NCI-H146 (cell line): ENCODE measurements at regions not wholly inside any gene's neighbourhood (a gene's known extent, or its start where the extent isn't known, plus 50 kb on each side); places are given as distances from the start of the nearest gene placed in this dataset.
"Not testable (repeated sequence)": the region's sequence is repeated elsewhere in the genome, so short reads cannot be mapped to it uniquely, and the experiment has no call there.

ENCODE experiments used
- DNase-seq: peaks from one replicate; lab custom pipeline; 2025; lab: John Stamatoyannopoulos, UW

DNA sequence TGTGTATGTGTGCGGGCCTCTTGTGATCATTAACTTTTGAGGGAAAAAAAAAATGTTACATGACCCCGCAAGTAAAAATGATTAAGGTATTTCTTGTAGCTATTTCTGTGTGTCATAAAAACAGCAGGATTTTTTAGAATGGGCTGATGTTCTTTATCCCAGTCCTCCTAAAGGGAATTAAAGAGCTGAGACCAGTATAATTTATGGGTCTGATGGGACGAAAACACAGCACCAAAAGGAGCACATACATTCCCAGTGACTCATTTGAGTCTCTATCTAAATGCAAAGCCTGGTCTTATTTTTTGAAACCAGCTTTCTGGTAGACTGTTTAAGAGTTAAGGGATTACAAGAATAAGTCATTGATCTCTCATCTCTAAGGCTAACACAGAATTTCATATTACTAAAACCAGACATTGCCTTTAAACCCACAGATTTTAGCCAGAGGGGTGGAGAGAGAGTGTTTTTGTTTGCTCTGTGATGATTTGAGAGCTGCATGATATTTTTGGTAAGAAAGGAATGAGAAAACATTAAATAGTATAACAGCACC lies 342.3 kb upstream of the EPHA4 start:
- DNase-seq = no peak

- peak; percentile 9 for DNase-seq
These were observed 339.8 kb upstream of the EPHA4 start for GRCh38 chr2:221911890-221912289.

DNA sequence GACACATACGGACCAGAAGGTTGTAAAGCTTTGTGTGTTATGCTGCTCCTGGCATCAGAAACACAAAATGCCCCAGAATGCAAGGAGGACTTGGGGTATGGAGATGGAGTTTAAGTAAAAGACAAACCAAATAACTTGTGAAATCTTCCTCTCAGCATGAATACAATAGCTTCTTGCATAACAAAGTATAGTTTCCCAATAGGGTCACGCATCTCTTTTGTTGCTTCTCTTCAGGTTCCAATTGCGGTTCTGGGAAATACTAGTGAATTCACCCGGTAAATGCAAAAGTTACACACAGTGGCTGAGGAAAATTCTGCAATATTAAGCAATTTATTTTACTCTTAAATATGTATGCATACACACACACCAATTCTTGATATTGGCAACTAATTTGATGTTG lies 339.2 kb upstream of the EPHA4 start:
- no peak for DNase-seq

GRCh38 chr2:221908518-221908917 lies 336.4 kb upstream of the EPHA4 start:
- no peak for DNase-seq

GRCh38 chr2:221897718-221898117 lies 325.6 kb upstream of the EPHA4 start:
- DNase-seq = no peak

DNA sequence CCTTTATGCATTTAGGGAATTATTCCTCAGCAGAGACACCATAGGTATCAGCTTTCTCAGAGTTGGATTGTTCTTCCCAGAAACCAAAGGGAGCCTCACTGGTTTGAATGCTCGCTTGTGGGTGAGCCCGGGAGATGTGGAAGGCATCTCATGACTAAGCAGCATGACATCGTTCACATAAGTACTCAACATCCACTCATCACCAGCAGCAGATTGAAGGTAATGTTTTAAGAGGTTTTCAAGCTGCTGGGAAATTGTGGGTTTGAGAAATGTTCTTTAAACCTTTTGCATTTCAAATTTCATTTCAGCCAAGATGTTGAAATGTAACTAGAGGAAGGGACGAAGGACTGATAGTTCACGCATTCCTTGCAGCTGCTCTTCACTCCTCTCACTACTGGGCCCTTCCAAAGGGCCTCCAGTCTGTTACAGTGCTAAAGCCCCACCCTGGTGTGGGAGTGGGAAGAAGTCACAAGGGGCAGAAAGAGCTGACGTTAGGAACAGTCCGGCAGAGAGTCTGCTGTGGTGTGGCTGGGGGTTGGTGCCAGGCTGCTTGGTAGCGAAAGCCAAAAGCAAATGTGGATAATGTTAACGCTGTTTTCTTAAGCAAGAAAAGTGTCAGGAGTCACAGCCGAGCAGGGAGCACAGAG lies 324.5 kb upstream of the EPHA4 start:
- DNase-seq = no peak

- no peak for DNase-seq
These were observed 323.4 kb upstream of the EPHA4 start for GRCh38 chr2:221895366-221896121.

DNA sequence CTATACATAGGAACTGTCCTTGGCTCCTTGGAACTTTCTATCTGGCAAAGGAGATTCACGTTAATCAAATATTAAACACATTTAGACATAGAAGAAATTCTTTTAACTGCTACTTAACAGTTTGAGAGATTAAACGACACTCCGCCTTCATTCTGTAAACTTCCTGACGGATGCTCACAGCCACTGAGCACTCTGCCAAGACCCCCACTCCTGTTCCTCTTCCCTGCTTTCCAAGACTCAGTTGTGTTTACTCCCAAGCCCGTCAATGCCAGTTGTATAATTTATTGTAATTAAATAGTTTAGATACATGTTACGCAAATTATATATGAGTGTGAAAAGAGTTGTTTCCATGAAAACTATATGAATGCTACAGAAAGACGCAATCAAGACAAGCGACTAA lies 321.4 kb upstream of the EPHA4 start:
- DNase-seq = no peak

DNA sequence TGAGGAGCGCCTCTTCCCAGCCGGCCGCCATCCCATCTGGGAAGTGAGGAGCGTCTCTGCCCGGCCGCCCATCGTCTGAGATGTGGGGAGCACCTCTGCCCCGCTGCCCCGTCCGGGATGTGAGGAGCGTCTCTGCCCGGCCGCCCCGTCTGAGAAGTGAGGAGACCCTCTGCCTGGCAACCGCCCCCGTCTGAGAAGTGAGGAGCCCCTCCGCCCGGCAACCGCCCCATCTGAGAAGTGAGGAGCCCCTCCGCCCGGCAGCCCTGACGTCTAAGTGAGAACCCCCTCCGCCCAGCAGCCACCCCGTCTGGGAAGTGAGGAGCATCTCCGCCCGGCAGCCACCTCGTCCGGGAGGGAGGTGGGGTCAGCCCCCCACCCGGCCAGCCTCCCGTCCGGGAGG lies 319.9 kb upstream of the EPHA4 start:
- not testable (repeated sequence) for DNase-seq

DNA sequence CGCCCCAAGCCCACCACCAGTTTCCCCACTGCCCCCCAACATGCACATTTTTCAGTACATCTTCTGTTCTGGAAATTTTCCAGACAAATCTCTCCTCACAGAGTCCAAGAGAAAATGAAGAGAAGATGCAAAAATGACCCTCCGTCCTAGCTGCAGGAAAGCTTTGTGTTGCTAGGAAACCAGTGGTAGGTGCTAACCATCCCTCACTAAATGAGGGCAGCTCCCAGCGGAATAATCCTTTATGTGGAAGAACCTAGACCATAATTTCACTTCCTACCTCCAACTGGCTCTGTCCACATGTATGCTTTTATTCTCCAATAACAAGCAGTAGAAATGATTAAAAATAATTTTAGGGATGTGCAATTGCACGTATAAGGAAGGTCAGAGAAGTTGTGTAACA lies 311.9 kb upstream of the EPHA4 start:
- no peak for DNase-seq

DNA sequence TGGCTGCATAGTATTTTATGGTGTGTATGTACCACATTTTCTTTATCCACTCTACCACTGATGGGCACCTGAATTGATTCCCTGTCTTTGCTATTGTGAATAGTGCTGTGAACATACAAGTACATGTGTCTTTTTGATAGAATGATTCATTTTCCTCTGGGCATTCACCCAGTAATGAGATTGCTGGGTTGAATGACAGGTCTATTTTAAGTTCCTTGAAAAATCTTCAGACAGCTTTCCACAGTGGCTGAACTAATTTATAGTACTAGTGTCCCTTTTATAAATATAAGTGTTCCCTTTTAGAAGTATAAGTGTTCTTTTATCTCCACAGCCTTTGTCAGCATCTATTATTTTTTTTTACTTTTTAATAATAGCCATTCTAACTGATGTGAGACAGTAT lies 303.9 kb upstream of the EPHA4 start:
- DNase-seq = no peak

- no peak for DNase-seq
These were observed 302.3 kb upstream of the EPHA4 start for GRCh38 chr2:221874444-221874843.

- DNase-seq = no peak
These were observed 285.6 kb upstream of the EPHA4 start for GRCh38 chr2:221857719-221858118.

DNA sequence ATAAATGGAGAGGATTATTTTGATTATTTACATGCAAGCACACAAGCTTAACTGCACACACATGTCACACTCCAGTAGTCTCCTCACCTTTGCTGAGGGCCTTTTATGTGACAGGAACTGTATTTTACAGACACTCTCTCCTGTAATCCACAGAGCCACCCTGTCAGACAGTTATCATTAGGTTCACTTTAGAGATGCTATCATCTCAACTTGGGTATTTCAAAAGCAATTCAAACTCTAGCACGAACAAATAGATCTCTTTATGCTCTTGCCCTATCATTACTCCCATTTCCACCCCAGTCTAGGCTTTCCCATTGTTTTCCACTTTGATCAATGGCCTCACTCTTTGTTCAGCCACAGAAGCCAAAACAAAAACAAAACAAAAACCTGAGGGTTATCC lies 281.2 kb upstream of the EPHA4 start:
- DNase-seq = no peak

DNA sequence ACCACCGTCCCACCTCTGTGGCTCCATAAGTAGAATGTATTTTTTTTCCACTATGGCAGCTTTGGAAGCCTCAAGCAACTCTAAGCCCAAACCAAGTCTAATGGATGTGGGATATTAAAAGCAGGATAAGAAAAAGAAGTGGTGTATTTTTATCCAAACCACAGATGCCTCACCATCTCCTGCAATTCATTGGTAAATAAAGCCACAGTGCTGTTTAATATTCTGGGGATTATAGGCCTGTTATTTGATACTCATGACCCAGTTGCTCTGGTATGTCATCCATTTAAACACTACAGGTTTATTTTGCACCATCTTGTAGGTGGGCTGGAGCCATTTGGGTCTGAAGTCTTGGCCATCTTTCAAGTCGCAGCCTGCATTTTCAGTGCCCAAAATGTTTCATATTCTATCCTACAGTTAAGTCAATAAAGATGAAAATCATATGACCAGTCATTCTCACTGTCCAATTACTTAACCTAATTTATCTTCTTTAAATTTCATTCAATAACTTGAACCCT lies 279.5 kb upstream of the EPHA4 start:
- DNase-seq = no peak

DNA sequence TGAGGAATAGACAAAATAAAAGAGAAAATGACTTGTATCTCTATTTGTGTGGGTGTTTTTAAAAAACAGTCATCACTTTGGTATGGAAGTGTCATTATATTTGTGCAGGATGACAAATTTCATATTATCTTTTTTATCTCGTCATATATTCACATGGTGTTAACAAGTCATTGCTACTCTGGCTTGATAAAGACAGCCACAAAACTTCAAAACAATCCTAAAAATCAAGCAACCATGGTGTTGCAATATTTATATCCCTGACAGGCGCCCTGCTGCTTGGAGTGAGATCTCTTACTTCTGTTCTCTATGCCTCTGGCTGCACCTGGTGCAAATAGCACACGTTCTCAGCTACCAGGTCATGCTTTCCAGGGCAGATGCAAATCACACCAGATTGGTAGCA lies 278.0 kb upstream of the EPHA4 start:
- no peak for DNase-seq

- DNase-seq = no peak
These were observed 276.2 kb upstream of the EPHA4 start for GRCh38 chr2:221848286-221848685.

DNA sequence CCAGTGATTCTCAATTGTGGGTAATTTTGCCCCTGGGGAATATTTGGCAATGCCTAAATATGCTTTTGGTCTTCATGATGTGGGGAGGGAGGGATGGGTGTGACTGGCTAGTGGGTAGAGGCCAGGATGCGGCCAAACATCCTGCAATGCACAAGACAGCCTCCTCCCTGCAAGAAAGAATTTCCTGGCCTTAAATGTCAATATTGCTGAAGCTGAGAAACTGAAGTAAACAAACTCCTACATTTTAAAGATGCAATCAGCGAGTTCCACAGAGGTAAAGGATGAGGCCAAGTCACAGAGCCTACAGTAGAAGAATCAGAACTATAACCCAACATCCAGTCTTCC lies 272.9 kb upstream of the EPHA4 start:
- no peak for DNase-seq

- DNase-seq = no peak
These were observed 272.3 kb upstream of the EPHA4 start for GRCh38 chr2:221844212-221845020.

DNA sequence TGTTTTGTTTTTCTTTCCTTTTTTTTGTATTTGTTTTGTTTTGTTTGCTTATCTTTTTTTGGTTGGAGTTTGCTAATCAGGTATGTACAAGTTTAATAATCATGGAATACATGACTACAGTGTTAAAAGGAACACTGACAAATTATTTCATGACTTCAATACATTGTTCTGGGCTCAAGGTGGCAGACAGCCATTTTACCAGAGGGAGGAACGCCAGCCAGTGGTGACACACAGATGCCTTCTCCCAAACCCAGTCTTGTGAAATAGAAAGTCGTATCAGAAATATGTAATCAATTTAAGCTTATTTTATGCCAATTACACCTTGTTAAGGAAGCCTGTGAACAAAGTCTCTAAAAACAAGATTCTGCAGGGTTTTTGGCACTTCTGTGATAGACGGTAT lies 264.0 kb upstream of the EPHA4 start:
- no peak for DNase-seq

- DNase-seq = peak; percentile 8
These were observed 261.9 kb upstream of the EPHA4 start for GRCh38 chr2:221833966-221834365.

DNA sequence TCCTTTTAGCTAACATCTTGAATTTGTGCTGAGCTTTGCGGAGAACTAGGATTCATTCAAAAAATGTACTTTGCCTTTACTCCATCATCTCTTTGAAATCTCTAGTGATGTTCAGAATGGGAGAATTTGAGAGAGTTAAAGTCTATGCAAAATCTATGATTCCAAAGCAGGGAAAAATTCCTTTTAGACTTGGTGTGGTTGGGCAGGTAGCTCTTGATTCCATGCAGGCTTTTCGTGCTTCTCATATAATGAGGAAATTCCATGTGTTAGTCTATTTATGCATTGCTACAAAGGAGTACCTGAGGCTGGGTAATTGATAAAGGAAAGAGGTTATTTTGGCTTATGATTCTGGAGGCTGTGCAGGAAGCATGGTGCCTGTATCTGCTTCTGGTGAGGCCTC lies 258.9 kb upstream of the EPHA4 start:
- no peak for DNase-seq

- DNase-seq = no peak
These were observed 250.3 kb upstream of the EPHA4 start for GRCh38 chr2:221822416-221822815.
